ENCODE measurements at regions not wholly inside any gene's neighbourhood (a gene's known extent, or its start where the extent isn't known, plus 50 kb on each side); places are given as distances from the start of the nearest gene placed in this dataset.

DNA sequence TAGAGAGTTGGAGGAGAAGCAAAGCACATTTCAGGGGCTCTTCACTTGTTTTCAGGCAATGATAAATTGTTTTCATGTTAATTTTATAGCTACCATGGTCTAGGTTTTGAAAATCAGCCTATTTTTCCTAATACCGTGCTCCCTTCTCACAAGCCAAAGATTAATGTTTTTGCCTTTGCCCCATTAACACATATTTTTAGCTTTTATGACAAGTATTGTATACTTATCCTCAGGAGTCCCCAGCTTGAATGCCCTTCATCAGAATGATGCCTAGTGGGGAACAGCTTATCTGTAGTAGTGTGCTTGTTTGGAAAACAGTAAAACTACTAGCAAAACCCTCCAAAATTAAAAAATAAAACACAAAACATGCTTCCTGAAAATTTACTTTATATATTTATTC is 194.0 kb downstream of the LNPK start:
- POLR2A ChIA-PET: no interaction called here
- Mint-ChIP-seq H3K36me3 (no peaks in the 10 kb centered on the region), H3K27ac (no peak overlapping the region), H3K27me3 (ENCODE audit: low read depth) (no peaks in the 10 kb centered on the region), H3K4me3 (no peak overlapping the region), H3K9me3 (no peaks in the 10 kb centered on the region), H3K4me1 (peaks cover 5% of the 10 kb centered on the region)
- no peak for ATAC-seq
- no peak for TF ChIP-seq ESRRA (CRISPR knock-in tag; IDR thresholded peaks at IDR 0.05; ENCODE audit: borderline replicate concordance)
- CTCF ChIA-PET: no interaction called here
- no peak for DNase-seq (ENCODE audit: low spot score)

DNA sequence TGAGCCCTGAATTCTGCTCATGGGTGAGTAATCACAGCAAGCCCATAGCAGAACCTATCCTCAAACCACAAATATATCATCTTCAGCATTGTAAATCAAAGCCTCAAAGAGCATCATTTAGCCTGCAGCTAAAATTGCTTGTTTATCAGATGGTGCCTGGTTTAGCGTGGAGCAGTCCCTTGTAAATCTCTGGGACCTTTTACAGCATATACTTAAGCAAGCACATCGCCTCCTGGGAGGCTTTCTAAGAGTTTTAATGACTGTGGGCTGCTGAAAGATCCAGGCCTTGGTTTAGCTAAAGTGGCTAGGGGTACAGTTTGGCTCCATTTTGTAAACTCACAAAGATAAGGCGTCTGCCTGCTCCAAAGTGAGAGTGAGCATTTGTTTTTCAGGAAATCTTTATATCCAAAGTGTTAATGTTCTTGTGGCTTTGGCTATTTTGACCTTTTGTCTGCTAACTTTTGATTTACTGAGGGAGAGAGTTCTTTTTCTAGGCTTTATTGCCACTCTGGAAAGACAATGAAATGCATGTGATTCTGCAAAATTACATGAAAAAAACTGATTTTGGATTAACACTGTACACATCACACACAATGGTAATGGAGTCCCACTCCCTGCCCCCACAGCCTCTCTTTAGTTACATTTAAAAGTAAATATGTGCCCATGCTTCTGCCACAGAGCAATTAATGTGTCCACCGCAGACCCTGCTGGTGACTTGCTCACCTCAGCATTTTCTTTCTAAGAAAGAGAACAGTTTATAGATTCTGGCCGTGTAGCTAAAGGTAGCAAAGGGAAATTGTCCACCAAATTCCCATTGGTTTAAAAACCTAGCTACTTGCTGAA is 194.8 kb downstream of the LNPK start:
- ATAC-seq: no peak
- CTCF ChIA-PET: no interaction called here
- no peak for DNase-seq (ENCODE audit: low spot score)
- TF ChIP-seq, protein P1, sequence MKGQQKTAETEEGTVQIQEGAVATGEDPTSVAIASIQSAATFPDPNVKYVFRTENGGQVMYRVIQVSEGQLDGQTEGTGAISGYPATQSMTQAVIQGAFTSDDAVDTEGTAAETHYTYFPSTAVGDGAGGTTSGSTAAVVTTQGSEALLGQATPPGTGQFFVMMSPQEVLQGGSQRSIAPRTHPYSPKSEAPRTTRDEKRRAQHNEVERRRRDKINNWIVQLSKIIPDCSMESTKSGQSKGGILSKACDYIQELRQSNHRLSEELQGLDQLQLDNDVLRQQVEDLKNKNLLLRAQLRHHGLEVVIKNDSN (CRISPR knock-in tag; IDR thresholded peaks at IDR 0.05): no peak
- no peak for TF ChIP-seq ZNF138 (CRISPR knock-in tag; conservative IDR thresholded peaks at IDR 0.05)
- H3K9me3 Mint-ChIP-seq: no peaks in the 10 kb centered on the region
- H3K36me3 Mint-ChIP-seq: no peaks in the 10 kb centered on the region
- H3K4me3 Mint-ChIP-seq: no peak overlapping the region
- H3K27ac Mint-ChIP-seq: no peak overlapping the region
- H3K4me1 Mint-ChIP-seq: peaks cover 5% of the 10 kb centered on the region
- no peaks in the 10 kb centered on the region for H3K27me3 Mint-ChIP-seq (ENCODE audit: low read depth)
- POLR2A ChIA-PET: no interaction called here

DNA sequence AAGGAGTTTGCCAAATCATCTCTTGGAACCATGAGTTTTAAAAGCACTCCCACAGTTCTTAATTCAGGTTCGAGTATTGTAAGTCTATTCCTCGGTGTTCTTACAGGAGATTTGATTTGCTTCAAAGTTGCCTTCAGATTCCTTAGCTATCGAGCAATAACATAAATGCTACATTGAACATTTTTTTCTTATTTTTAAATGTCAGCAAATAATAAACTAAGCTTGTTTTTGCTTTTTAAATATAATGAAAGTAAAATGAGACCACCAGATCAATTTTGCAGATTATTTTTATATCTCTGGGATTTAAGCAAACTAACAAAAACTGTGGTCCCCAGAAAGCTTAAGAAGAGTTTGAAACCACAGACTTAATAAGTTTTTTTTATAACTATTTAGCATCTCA is 195.5 kb downstream of the LNPK start:
- Mint-ChIP-seq H3K9me3 (no peaks in the 10 kb centered on the region), H3K4me1 (peaks cover 5% of the 10 kb centered on the region), H3K27ac (no peak overlapping the region), H3K36me3 (no peaks in the 10 kb centered on the region), H3K27me3 (ENCODE audit: low read depth) (no peaks in the 10 kb centered on the region), H3K4me3 (no peak overlapping the region)
- no peak for TF ChIP-seq SMAD3 (CRISPR knock-in tag; IDR thresholded peaks at IDR 0.05; ENCODE audit: borderline replicate concordance)
- no peak for TF ChIP-seq SOX15 (CRISPR knock-in tag; IDR thresholded peaks at IDR 0.05)
- no peak for TF ChIP-seq GTF2I (CRISPR knock-in tag; conservative IDR thresholded peaks at IDR 0.05)
- TF ChIP-seq, protein P2, sequence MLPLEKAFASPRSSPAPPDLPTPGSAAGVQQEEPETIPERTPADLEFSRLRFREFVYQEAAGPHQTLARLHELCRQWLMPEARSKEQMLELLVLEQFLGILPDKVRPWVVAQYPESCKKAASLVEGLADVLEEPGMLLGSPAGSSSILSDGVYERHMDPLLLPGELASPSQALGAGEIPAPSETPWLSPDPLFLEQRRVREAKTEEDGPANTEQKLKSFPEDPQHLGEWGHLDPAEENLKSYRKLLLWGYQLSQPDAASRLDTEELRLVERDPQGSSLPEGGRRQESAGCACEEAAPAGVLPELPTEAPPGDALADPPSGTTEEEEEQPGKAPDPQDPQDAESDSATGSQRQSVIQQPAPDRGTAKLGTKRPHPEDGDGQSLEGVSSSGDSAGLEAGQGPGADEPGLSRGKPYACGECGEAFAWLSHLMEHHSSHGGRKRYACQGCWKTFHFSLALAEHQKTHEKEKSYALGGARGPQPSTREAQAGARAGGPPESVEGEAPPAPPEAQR (CRISPR knock-in tag; IDR thresholded peaks at IDR 0.05): no peak
- TF ChIP-seq ZNF263 (CRISPR knock-in tag; IDR thresholded peaks at IDR 0.05; ENCODE audit: low read depth): no peak
- no peak for TF ChIP-seq ATF1 (CRISPR knock-in tag; IDR thresholded peaks at IDR 0.05)
- no peak for TF ChIP-seq ZBTB21 (CRISPR knock-in tag; IDR thresholded peaks at IDR 0.05; ENCODE audit: borderline replicate concordance)
- no peak for ATAC-seq
- CTCF ChIA-PET: no interaction called here
- POLR2A ChIA-PET: no interaction called here
- no peak for DNase-seq (ENCODE audit: low spot score)

DNA sequence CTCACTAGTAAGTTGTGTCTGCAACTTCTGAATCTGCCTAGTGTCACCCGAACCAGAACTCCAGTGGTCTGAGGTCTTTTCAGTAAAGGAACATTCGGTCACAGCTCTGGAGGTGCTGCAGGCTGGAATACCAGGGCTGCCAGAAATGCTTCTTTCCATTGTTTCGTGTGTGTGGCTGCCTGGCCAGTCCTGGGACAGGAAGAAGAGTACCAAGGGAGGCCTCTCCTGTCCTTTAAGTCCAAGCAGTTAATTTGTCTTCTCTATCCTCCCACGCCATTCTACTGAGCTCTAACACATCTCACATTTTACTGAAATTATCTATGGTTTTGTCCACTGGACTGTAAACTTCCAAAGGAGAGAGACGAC is 196.0 kb downstream of the LNPK start:
- POLR2A ChIA-PET: no interaction called here
- DNase-seq (ENCODE audit: low spot score): no peak
- ATAC-seq: peak; percentile 48
- Mint-ChIP-seq H3K27ac (no peak overlapping the region), H3K9me3 (no peaks in the 10 kb centered on the region), H3K4me1 (peaks cover 5% of the 10 kb centered on the region), H3K4me3 (no peak overlapping the region), H3K27me3 (ENCODE audit: low read depth) (no peaks in the 10 kb centered on the region), H3K36me3 (no peaks in the 10 kb centered on the region)
- CTCF ChIA-PET: no interaction called here
- no peak for TF ChIP-seq ZNF416 (CRISPR knock-in tag; IDR thresholded peaks at IDR 0.05)

DNA sequence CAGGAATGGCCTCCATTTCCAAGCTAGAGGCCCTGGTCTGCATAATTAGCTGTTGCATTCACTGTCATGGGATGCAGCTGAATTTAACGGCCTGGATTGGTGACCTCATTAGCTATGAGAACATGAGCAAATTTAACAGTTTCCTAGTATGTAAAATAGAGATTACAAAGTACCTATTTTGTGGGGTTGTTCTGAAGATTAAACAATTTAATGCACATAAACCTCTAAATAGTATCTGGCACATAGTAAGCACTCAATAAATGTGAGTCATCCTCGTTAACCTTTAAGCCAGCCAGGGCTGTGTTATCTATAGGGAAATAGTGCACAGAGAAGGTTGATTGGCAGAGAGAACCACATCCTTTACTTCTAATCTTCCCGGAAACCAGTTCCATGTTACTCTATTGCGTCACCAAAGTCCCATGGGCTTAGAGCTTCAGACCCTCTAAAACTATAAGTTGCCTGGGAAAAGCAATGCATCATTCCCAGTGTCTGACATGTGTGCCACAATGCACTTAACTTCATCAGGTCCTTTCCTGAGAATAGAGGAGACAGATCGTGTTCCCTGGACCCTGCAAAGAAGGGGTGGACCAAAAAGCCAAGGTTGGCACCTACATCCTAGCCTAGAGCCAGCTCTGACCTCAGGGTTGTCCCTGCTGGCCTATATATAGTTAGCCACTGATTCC is 196.5 kb downstream of the LNPK start:
- H3K36me3 Mint-ChIP-seq: no peaks in the 10 kb centered on the region
- H3K27ac Mint-ChIP-seq: no peak overlapping the region
- DNase-seq (ENCODE audit: low spot score) (no peak), ATAC-seq (no peak)
- H3K27me3 Mint-ChIP-seq (ENCODE audit: low read depth): no peaks in the 10 kb centered on the region
- ChIA-PET POLR2A (no interaction called here), CTCF (no interaction called here)
- peaks cover 5% of the 10 kb centered on the region for H3K4me1 Mint-ChIP-seq
- H3K4me3 Mint-ChIP-seq: no peak overlapping the region
- no peaks in the 10 kb centered on the region for H3K9me3 Mint-ChIP-seq
- TF ChIP-seq, protein P3, sequence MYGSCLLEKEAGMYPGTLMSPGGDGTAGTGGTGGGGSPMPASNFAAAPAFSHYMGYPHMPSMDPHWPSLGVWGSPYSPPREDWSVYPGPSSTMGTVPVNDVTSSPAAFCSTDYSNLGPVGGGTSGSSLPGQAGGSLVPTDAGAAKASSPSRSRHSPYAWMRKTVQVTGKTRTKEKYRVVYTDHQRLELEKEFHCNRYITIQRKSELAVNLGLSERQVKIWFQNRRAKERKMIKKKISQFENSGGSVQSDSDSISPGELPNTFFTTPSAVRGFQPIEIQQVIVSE (CRISPR knock-in tag; IDR thresholded peaks at IDR 0.05; ENCODE audit: borderline replicate concordance): peak; percentile 54; the same call in 1 of the 2 replicates
- TF ChIP-seq FOXJ3 (CRISPR knock-in tag; IDR thresholded peaks at IDR 0.05; ENCODE audit: borderline replicate concordance): no peak
